ENCODE measurements at regions not wholly inside any gene's neighbourhood (a gene's known extent, or its start where the extent isn't known, plus 50 kb on each side); places are given as distances from the start of the nearest gene placed in this dataset.
A peak's percentile ranks its signal among the peaks of the same experiment; 100 is the strongest.

DNA sequence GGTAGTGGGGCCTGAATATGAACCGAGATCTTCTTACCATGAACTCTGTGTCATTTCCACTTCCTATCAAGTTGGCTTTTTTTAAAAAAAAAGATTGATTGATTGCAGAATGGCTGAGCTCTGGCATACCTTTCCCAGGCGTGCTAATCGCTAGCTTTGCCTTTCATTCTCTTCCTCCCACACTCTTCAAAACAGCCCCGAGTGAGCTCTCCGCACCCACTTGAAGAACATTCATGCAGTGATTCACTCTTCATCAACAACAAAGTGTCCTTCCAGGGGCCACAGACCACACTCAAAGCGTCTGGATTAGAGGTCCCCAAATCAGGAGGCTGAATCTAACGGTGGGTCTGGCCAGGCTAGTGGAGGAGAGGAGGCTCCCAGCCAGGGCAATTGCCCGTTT lies 96.3 kb upstream of the GALNT2 start:
- Histone ChIP-seq H3K27ac (replicated peaks) (no peak overlapping the region), H3K4me3 (replicated peaks; ENCODE audit: insufficient read depth, low read length) (no peak overlapping the region), H3K27me3 (ENCODE audit: insufficient read depth, poor library complexity, severe bottlenecking) (no peaks in the 10 kb centered on the region)
- DNase-seq (ENCODE audit: low read depth in 1 of 2, low spot score in 1 of 2), result no peak
- no peak for TF ChIP-seq CTCF (IDR thresholded peaks at IDR 0.05; ENCODE audit: insufficient read depth, low read length)
- TF ChIP-seq GABPA (IDR thresholded peaks at IDR 0.05; ENCODE audit: low read depth), result no peak
- TF ChIP-seq REST (IDR thresholded peaks at IDR 0.05; ENCODE audit: insufficient replicate concordance, low read depth), result no peak
- TF ChIP-seq POLR2AphosphoS5 (IDR thresholded peaks at IDR 0.05; ENCODE audit: low read depth), result no peak
- TF ChIP-seq SPI1 (IDR thresholded peaks at IDR 0.05; ENCODE audit: borderline replicate concordance, low read depth), result no peak

- DNase-seq (ENCODE audit: low read depth in 1 of 2, low spot score in 1 of 2), result no peak
- no peak for TF ChIP-seq POLR2AphosphoS5 (IDR thresholded peaks at IDR 0.05; ENCODE audit: low read depth)
- TF ChIP-seq CTCF (IDR thresholded peaks at IDR 0.05; ENCODE audit: insufficient read depth, low read length), result no peak
- no peak for TF ChIP-seq SPI1 (IDR thresholded peaks at IDR 0.05; ENCODE audit: borderline replicate concordance, low read depth)
- no peak for TF ChIP-seq GABPA (IDR thresholded peaks at IDR 0.05; ENCODE audit: low read depth)
- no peak for TF ChIP-seq REST (IDR thresholded peaks at IDR 0.05; ENCODE audit: insufficient replicate concordance, low read depth)
- Histone ChIP-seq H3K27me3 (ENCODE audit: insufficient read depth, poor library complexity, severe bottlenecking) (no peaks in the 10 kb centered on the region), H3K4me3 (replicated peaks; ENCODE audit: insufficient read depth, low read length) (no peak overlapping the region), H3K27ac (replicated peaks) (no peak overlapping the region)
Measured at GRCh38 chr1:229971141-229971540, 95.9 kb upstream of the GALNT2 start.

GRCh38 chr1:229972600-229973296 lies 94.3 kb upstream of the GALNT2 start:
- TF ChIP-seq REST (IDR thresholded peaks at IDR 0.05; ENCODE audit: insufficient replicate concordance, low read depth) (no peak), SPI1 (IDR thresholded peaks at IDR 0.05; ENCODE audit: borderline replicate concordance, low read depth) (no peak), CTCF (IDR thresholded peaks at IDR 0.05; ENCODE audit: insufficient read depth, low read length) (peak; percentile 12)
- H3K27ac ChIP-seq (replicated peaks), result no peak overlapping the region
- H3K27me3 ChIP-seq (ENCODE audit: insufficient read depth, poor library complexity, severe bottlenecking), result no peaks in the 10 kb centered on the region
- H3K4me3 ChIP-seq (replicated peaks; ENCODE audit: insufficient read depth, low read length), result no peak overlapping the region
- no peak for DNase-seq (ENCODE audit: low read depth in 1 of 2, low spot score in 1 of 2)

Measured in HL-60 (cell line).